Progenitor cell of endocrine pancreas (in vitro differentiated cells): ENCODE measurements at regions not wholly inside any gene's neighbourhood (a gene's known extent, or its start where the extent isn't known, plus 50 kb on each side); places are given as distances from the start of the nearest gene placed in this dataset.

Experiments used
- DNase-seq: peaks from one replicate; pipeline ENCODE4 v3.0.0; 2021; ENCODE audit warnings: low spot score; ENCODE audit not compliant: unreplicated experiment
- H3K27ac Mint-ChIP-seq: 2 replicates; pipeline ENCODE4 v1.8.0; 2021; ENCODE audit warnings: mild to moderate bottlenecking, moderate library complexity, mixed read lengths
- H3K27me3 Mint-ChIP-seq: 2 replicates; pipeline ENCODE4 v1.8.0; 2021; ENCODE audit warnings: mixed read lengths
- H3K36me3 Mint-ChIP-seq: 2 replicates; pipeline ENCODE4 v1.8.0; 2022; ENCODE audit warnings: mixed read lengths; ENCODE audit not compliant: insufficient read depth
- H3K4me1 Mint-ChIP-seq: 2 replicates; pipeline ENCODE4 v1.8.0; 2021; ENCODE audit warnings: low read depth, mixed read lengths
- H3K4me3 Mint-ChIP-seq: 2 replicates; pipeline ENCODE4 v1.8.0; 2021; ENCODE audit warnings: low read depth, mild to moderate bottlenecking, moderate library complexity, mixed read lengths
- H3K9me3 Mint-ChIP-seq: 2 replicates; pipeline ENCODE4 v1.8.0; 2021; ENCODE audit warnings: low read depth, mixed read lengths
- TF ChIP-seq, protein P1 (sequence below): fragments of 200-600 bp; sonication (generic); IDR thresholded peaks from one replicate; pipeline ENCODE4 v1.5.0; 2021; ENCODE audit warnings: antibody characterized with exemption, mild to moderate bottlenecking; ENCODE audit not compliant: unreplicated experiment

DNA sequence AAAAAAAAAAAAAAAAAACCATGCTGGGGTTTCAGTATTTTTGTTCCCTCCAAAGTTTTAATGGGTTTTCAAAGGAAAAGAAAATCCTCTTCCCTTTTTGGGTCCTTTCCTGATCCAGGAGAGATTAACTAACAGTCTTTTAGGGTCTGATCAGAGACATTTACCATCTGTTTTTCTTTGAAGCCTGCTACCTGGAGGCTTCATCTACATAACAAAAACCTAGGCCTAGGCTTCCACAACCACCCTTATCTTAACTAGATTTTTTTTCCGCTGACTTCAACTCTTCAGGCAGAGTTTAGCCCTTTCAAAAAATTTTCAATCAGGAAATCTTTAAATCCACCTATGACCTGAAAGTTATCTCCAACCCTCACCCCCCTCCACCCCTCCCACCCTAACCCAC, 154.7 kb downstream of the MBD2 start:
- TF ChIP-seq, protein P1, sequence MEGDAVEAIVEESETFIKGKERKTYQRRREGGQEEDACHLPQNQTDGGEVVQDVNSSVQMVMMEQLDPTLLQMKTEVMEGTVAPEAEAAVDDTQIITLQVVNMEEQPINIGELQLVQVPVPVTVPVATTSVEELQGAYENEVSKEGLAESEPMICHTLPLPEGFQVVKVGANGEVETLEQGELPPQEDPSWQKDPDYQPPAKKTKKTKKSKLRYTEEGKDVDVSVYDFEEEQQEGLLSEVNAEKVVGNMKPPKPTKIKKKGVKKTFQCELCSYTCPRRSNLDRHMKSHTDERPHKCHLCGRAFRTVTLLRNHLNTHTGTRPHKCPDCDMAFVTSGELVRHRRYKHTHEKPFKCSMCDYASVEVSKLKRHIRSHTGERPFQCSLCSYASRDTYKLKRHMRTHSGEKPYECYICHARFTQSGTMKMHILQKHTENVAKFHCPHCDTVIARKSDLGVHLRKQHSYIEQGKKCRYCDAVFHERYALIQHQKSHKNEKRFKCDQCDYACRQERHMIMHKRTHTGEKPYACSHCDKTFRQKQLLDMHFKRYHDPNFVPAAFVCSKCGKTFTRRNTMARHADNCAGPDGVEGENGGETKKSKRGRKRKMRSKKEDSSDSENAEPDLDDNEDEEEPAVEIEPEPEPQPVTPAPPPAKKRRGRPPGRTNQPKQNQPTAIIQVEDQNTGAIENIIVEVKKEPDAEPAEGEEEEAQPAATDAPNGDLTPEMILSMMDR = no peak
- Mint-ChIP-seq H3K36me3 (no peaks in the 10 kb centered on the region), H3K4me3 (no peak overlapping the region), H3K27ac (no peak overlapping the region), H3K27me3 (no peaks in the 10 kb centered on the region), H3K9me3 (no peaks in the 10 kb centered on the region), H3K4me1 (no peaks in the 10 kb centered on the region)
- no peak for DNase-seq

DNA sequence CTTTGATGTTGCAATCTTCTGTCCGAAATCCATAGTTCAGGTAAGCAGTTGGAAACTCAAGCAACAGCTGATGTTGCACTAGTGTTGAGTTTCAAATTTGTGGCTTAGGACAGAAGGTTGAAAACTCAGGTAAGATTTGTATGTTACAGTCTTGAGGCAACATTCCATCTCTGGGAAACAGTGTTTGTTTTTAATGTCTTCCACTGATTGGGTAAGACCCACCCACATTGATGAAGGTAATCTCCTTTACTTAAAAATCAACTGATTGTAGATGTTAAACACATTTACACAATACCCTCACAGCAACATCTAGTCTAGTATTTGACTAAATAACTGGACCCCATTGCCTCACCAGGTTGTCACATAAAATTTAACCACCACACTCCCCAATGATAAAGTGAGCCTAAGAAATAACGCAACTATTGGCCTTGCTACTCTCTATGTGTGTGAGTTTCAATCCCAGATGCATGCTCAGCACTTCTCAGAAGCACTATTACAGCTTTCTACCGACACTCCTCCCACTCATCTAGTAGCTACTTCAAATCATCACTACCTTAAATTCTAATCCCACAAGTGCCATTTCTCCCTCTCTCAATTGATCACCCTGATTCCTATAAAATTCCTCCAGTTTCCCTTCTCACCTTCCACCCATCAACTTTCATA, 164.0 kb downstream of the MBD2 start:
- TF ChIP-seq, protein P1 = no peak
- H3K4me1 Mint-ChIP-seq = no peaks in the 10 kb centered on the region
- DNase-seq = no peak
- H3K4me3 Mint-ChIP-seq = no peak overlapping the region
- H3K27ac Mint-ChIP-seq = no peak overlapping the region
- H3K27me3 Mint-ChIP-seq = no peaks in the 10 kb centered on the region
- no peaks in the 10 kb centered on the region for H3K36me3 Mint-ChIP-seq
- no peaks in the 10 kb centered on the region for H3K9me3 Mint-ChIP-seq

DNA sequence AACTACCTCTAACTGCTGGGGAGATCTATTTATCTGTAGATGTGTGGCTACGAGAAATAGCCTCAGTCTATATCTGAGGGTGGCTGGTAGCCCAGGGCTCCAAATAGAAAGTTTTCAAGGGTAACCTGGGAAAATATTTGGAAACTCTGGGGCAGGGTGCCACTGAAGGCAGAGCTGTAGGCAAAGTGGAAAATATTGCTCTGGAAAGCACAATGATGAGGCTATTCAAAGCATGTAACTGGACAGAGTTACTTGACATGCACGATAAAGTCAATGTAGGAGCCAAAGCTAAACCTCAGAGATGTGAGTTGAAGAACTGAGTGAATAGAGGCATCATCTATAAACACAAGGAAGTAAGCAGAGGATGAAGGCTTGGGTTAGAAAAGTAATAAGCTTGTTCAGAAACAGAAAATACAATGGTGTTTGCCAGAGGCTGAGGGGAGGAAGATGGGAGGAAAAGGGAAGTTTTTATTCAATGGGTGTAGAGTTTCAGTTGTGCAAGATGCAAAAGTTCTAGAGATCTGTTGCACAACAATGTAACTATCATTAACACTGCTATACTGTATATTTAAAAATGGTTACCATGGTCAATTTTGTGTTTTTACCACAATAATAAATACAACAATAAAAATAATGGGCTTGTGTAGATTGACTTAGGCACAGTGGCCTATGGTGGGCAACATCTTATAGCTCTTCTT, 171.6 kb downstream of the MBD2 start:
- Mint-ChIP-seq H3K4me3 (no peak overlapping the region), H3K36me3 (no peaks in the 10 kb centered on the region), H3K4me1 (no peaks in the 10 kb centered on the region), H3K9me3 (no peaks in the 10 kb centered on the region), H3K27ac (no peak overlapping the region), H3K27me3 (no peaks in the 10 kb centered on the region)
- TF ChIP-seq, protein P1 = no peak
- DNase-seq = no peak

DNA sequence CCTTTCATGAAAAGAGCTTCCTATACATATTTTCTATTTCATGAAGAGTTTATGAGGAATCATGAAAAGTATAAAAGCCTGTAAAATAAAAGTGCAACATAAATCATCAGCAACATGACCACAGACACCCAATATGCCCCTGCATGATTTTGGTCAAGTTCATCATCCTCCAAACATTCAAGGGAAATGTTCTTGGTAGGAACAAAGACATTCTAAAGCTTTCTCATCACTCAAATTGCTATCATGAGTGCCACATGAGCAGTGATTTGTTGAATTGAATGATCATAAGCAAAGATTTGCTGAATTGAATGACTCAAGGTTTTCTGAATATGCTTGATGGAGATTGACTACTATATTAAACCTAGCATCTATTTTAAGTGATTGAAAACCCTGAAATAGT, 172.2 kb downstream of the MBD2 start:
- H3K27ac Mint-ChIP-seq = no peak overlapping the region
- no peaks in the 10 kb centered on the region for H3K36me3 Mint-ChIP-seq
- no peaks in the 10 kb centered on the region for H3K27me3 Mint-ChIP-seq
- TF ChIP-seq, protein P1 = no peak
- DNase-seq = no peak
- no peaks in the 10 kb centered on the region for H3K4me1 Mint-ChIP-seq
- no peak overlapping the region for H3K4me3 Mint-ChIP-seq
- H3K9me3 Mint-ChIP-seq = no peaks in the 10 kb centered on the region

DNA sequence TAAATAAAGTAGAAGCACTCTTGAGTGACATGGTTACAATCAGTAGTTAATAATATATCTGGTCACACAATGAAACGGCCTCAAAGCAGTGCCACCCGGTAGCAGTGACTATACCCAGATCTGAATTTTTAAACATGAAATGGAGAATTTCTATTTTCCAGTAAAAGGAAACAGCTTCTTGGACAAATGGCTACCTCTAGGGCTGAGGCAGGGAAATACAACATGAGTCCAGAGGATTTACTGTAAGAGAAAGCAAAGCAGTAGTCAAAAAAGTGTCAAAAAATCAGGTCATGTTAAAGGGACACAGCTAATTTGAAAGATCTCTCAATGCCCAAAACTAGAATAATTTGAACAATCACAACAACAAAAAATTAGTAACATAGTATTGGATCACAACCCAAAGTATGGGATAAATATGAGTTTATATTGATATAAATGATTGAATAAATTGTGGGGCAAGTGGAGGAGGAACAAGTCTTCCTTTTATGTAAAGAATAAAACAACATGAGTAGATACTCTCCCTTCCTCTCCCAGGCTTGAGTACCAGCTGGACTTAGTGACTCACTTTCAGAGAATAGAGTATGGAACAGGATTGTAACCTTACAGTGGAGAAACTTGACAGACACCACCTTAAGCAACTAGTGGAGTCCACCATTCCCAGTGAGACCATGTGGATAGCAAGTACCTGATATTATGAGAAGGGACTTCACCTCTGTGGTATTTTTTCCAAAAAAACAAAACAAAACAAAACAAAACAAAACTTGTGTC, 180.8 kb downstream of the MBD2 start:
- no peak overlapping the region for H3K27ac Mint-ChIP-seq
- no peak for DNase-seq
- no peaks in the 10 kb centered on the region for H3K4me1 Mint-ChIP-seq
- no peaks in the 10 kb centered on the region for H3K27me3 Mint-ChIP-seq
- TF ChIP-seq, protein P1 = no peak
- H3K36me3 Mint-ChIP-seq = no peaks in the 10 kb centered on the region
- H3K9me3 Mint-ChIP-seq = no peaks in the 10 kb centered on the region
- no peak overlapping the region for H3K4me3 Mint-ChIP-seq
